ENCODE measurements at regions not wholly inside any gene's neighbourhood (a gene's known extent, or its start where the extent isn't known, plus 50 kb on each side); places are given as distances from the start of the nearest gene placed in this dataset.
"Not testable (repeated sequence)": the region's sequence is repeated elsewhere in the genome, so short reads cannot be mapped to it uniquely, and the experiment has no call there.

- no peak for DNase-seq
Observed at GRCh38 chr6:50520326-50521266, 192.7 kb upstream of the TFAP2D start.

GRCh38 chr6:50524341-50524740, 189.0 kb upstream of the TFAP2D start:
- DNase-seq: no peak

- no peak for DNase-seq
Observed at GRCh38 chr6:50527985-50528384, 185.3 kb upstream of the TFAP2D start.

- no peak for DNase-seq
Observed at GRCh38 chr6:50539447-50539846, 173.9 kb upstream of the TFAP2D start.

GRCh38 chr6:50541941-50542340, 171.4 kb upstream of the TFAP2D start:
- no peak for DNase-seq

- no peak for DNase-seq
Observed at GRCh38 chr6:50543666-50544065, 169.7 kb upstream of the TFAP2D start.

- DNase-seq: peak; percentile 12
Observed at GRCh38 chr6:50549026-50549425, 164.3 kb upstream of the TFAP2D start.

GRCh38 chr6:50549475-50549874, 163.9 kb upstream of the TFAP2D start:
- DNase-seq: no peak

GRCh38 chr6:50555982-50556381, 157.3 kb upstream of the TFAP2D start:
- no peak for DNase-seq

GRCh38 chr6:50565004-50565403, 148.3 kb upstream of the TFAP2D start:
- DNase-seq: no peak

GRCh38 chr6:50571230-50571629, 142.1 kb upstream of the TFAP2D start:
- DNase-seq: not testable (repeated sequence)

GRCh38 chr6:50585441-50586330, 127.6 kb upstream of the TFAP2D start:
- DNase-seq: no peak

- DNase-seq: no peak
Observed at GRCh38 chr6:50586331-50586675, 127.0 kb upstream of the TFAP2D start.

GRCh38 chr6:50589751-50590470, 123.4 kb upstream of the TFAP2D start:
- no peak for DNase-seq

GRCh38 chr6:50591135-50591534, 122.2 kb upstream of the TFAP2D start:
- no peak for DNase-seq

GRCh38 chr6:50600280-50600679, 113.0 kb upstream of the TFAP2D start:
- DNase-seq: no peak

- no peak for DNase-seq
Observed at GRCh38 chr6:50602292-50602691, 111.0 kb upstream of the TFAP2D start.

GRCh38 chr6:50608421-50608820, 104.9 kb upstream of the TFAP2D start:
- DNase-seq: no peak

GRCh38 chr6:50610562-50610961, 102.8 kb upstream of the TFAP2D start:
- DNase-seq: no peak

- no peak for DNase-seq
Observed at GRCh38 chr6:50635429-50635828, 77.9 kb upstream of the TFAP2D start.

GRCh38 chr6:50637267-50637666, 76.1 kb upstream of the TFAP2D start:
- no peak for DNase-seq

GRCh38 chr6:50649086-50649485, 64.2 kb upstream of the TFAP2D start:
- no peak for DNase-seq

- DNase-seq: no peak
Observed at GRCh38 chr6:50653253-50653652, 60.1 kb upstream of the TFAP2D start.

All from NCI-H1417 treated with DMSO at 0.1 percent for 48 hours (cell line).